Mesenteric fat pad (tissue), 1 donor: ENCODE measurements at regions not wholly inside any gene's neighbourhood (a gene's known extent, or its start where the extent isn't known, plus 50 kb on each side); places are given as distances from the start of the nearest gene placed in this dataset.

Experiments
- DNase-seq: peaks from one replicate; pipeline ENCODE4 v3.0.0-alpha.2; 2020; ENCODE audit warnings: low spot score
- donor health status: DM: yes; HTN: yes; CAD: no.

- DNase-seq = no peak
Observed at GRCh38 chr11:82676483-82677094, 57.1 kb downstream of the FAM181B start.

GRCh38 chr11:82675838-82676237, 57.8 kb downstream of the FAM181B start:
- no peak for DNase-seq

- DNase-seq = no peak
Observed at GRCh38 chr11:82673631-82674030, 60.0 kb downstream of the FAM181B start.

- DNase-seq = no peak
Observed at GRCh38 chr11:82671451-82671850, 62.2 kb downstream of the FAM181B start.

- DNase-seq = no peak
Observed at GRCh38 chr11:82663535-82663934, 70.1 kb downstream of the FAM181B start.

GRCh38 chr11:82653752-82654151, 79.9 kb downstream of the FAM181B start:
- no peak for DNase-seq

- DNase-seq = no peak
Observed at GRCh38 chr11:82639251-82639650, 94.4 kb downstream of the FAM181B start.

GRCh38 chr11:82636615-82637014, 97.0 kb downstream of the FAM181B start:
- DNase-seq = no peak

- DNase-seq = no peak
Observed at GRCh38 chr11:82634091-82634490, 99.6 kb downstream of the FAM181B start.

- DNase-seq = no peak
Observed at GRCh38 chr11:82631722-82632630, 101.7 kb downstream of the FAM181B start.

- no peak for DNase-seq
Observed at GRCh38 chr11:82610671-82611070, 123.0 kb downstream of the FAM181B start.

- no peak for DNase-seq
Observed at GRCh38 chr11:82606738-82607137, 126.9 kb downstream of the FAM181B start.

- no peak for DNase-seq
Observed at GRCh38 chr11:82601711-82602110, 132.0 kb downstream of the FAM181B start.

- no peak for DNase-seq
Observed at GRCh38 chr11:82599836-82600235, 133.8 kb downstream of the FAM181B start.

GRCh38 chr11:82586581-82586980, 147.1 kb downstream of the FAM181B start:
- no peak for DNase-seq

- DNase-seq = no peak
Observed at GRCh38 chr11:82577246-82577645, 156.4 kb downstream of the FAM181B start.

GRCh38 chr11:82560836-82561235, 172.8 kb downstream of the FAM181B start:
- no peak for DNase-seq

GRCh38 chr11:82559609-82560008, 174.1 kb downstream of the FAM181B start:
- DNase-seq = no peak

- no peak for DNase-seq
Observed at GRCh38 chr11:82557274-82557673, 176.4 kb downstream of the FAM181B start.

- no peak for DNase-seq
Observed at GRCh38 chr11:82556210-82556609, 177.5 kb downstream of the FAM181B start.

GRCh38 chr11:82546661-82547557, 186.8 kb downstream of the FAM181B start:
- no peak for DNase-seq

GRCh38 chr11:82539669-82540068, 194.0 kb downstream of the FAM181B start:
- DNase-seq = no peak
